GM04504 (cell line): ENCODE measurements at regions not wholly inside any gene's neighbourhood (a gene's known extent, or its start where the extent isn't known, plus 50 kb on each side); places are given as distances from the start of the nearest gene placed in this dataset.
"Not testable (repeated sequence)": the region's sequence is repeated elsewhere in the genome, so short reads cannot be mapped to it uniquely, and the experiment has no call there.

Source experiments
- DNase-seq: peaks from one replicate; pipeline ENCODE4 v3.0.0-alpha.2; 2012; ENCODE audit warnings: low read depth

- DNase-seq, result no peak
Observed at GRCh38 chr20:48230216-48230615, 444.9 kb upstream of the SULF2 start.

GRCh38 chr20:48227381-48227780, 442.1 kb upstream of the SULF2 start:
- DNase-seq, result no peak

- no peak for DNase-seq
Observed at GRCh38 chr20:48226642-48227041, 441.4 kb upstream of the SULF2 start.

- no peak for DNase-seq
Observed at GRCh38 chr20:48224533-48225050, 439.3 kb upstream of the SULF2 start.

GRCh38 chr20:48223715-48224114, 438.4 kb upstream of the SULF2 start:
- no peak for DNase-seq

GRCh38 chr20:48222595-48223180, 437.4 kb upstream of the SULF2 start:
- DNase-seq, result no peak

GRCh38 chr20:48220033-48220633, 434.9 kb upstream of the SULF2 start:
- DNase-seq, result no peak

- DNase-seq, result no peak
Observed at GRCh38 chr20:48219306-48219705, 434.0 kb upstream of the SULF2 start.

GRCh38 chr20:48217190-48217589, 431.9 kb upstream of the SULF2 start:
- DNase-seq, result no peak

- DNase-seq, result no peak
Observed at GRCh38 chr20:48215536-48215935, 430.3 kb upstream of the SULF2 start.

GRCh38 chr20:48214601-48215000, 429.3 kb upstream of the SULF2 start:
- DNase-seq, result no peak

GRCh38 chr20:48213635-48214034, 428.4 kb upstream of the SULF2 start:
- not testable (repeated sequence) for DNase-seq

GRCh38 chr20:48212806-48213509, 427.7 kb upstream of the SULF2 start:
- no peak for DNase-seq

GRCh38 chr20:48211847-48212246, 426.6 kb upstream of the SULF2 start:
- DNase-seq, result no peak

- no peak for DNase-seq
Observed at GRCh38 chr20:48211238-48211637, 426.0 kb upstream of the SULF2 start.

- no peak for DNase-seq
Observed at GRCh38 chr20:48210111-48211027, 425.1 kb upstream of the SULF2 start.

- no peak for DNase-seq
Observed at GRCh38 chr20:48209102-48209501, 423.8 kb upstream of the SULF2 start.

- DNase-seq, result no peak
Observed at GRCh38 chr20:48208176-48208575, 422.9 kb upstream of the SULF2 start.

GRCh38 chr20:48207505-48207904, 422.2 kb upstream of the SULF2 start:
- no peak for DNase-seq

GRCh38 chr20:48205786-48206185, 420.5 kb upstream of the SULF2 start:
- no peak for DNase-seq

GRCh38 chr20:48205281-48205782, 420.1 kb upstream of the SULF2 start:
- no peak for DNase-seq

GRCh38 chr20:48204499-48204898, 419.2 kb upstream of the SULF2 start:
- DNase-seq, result no peak
